ENCODE measurements at regions not wholly inside any gene's neighbourhood (a gene's known extent, or its start where the extent isn't known, plus 50 kb on each side); places are given as distances from the start of the nearest gene placed in this dataset.

GRCh38 chr12:126431767-126432166 is 1366.5 kb downstream of the AACS start:
- Histone ChIP-seq H2BK120ac (ENCODE audit: low read depth, low read length) (no peak overlapping the region), H3K79me1 (ENCODE audit: low read depth, low read length) (no peaks in the 10 kb centered on the region), H3K4ac (ENCODE audit: low read length) (no peak overlapping the region), H2AK5ac (ENCODE audit: low read depth, low read length) (no peak overlapping the region), H2AFZ (ENCODE audit: low read length) (no peak overlapping the region), H2BK15ac (ENCODE audit: low read length) (no peak overlapping the region), H3K27me3 (ENCODE audit: control insufficient read depth in 3 of 3, insufficient read depth in 3 of 3, low read depth in 1 of 3, low read length in 3 of 3) (no peaks in the 10 kb centered on the region), H4K91ac (ENCODE audit: low read depth, low read length, poor library complexity) (no peak overlapping the region), H4K8ac (ENCODE audit: low read depth, low read length) (no peak overlapping the region), H3K18ac (ENCODE audit: low read length) (no peak overlapping the region), H3K36me3 (replicated peaks in 1 of 2; ENCODE audit: control insufficient read depth in 2 of 2, insufficient read depth in 2 of 2, low read length in 2 of 2) (no peaks in the 10 kb centered on the region), H3K23ac (ENCODE audit: low read depth, low read length, poor library complexity) (no peak overlapping the region), H3K4me1 (ENCODE audit: control insufficient read depth in 2 of 2, insufficient read depth in 1 of 2, low read depth in 1 of 2, low read length in 2 of 2) (peaks cover 0 to 5% of the 10 kb centered on the region in 2 donors), H2BK5ac (ENCODE audit: low read length) (no peak overlapping the region), H3K4me2 (ENCODE audit: insufficient read depth, low read length, poor library complexity, severe bottlenecking) (no peak overlapping the region), H3K27ac (replicated peaks; ENCODE audit: low read length) (no peak overlapping the region), H3K9ac (ENCODE audit: low read depth, low read length, poor library complexity) (no peak overlapping the region), H2BK12ac (ENCODE audit: low read length) (no peak overlapping the region), H3K14ac (ENCODE audit: low read length) (no peak overlapping the region), H3K9me3 (replicated peaks in 1 of 2; ENCODE audit: control insufficient read depth in 2 of 2, insufficient read depth in 1 of 2, low read depth in 1 of 2, low read length in 2 of 2) (peaks cover 0 to 1% of the 10 kb centered on the region in 2 donors), H3K4me3 (ENCODE audit: low read length in 2 of 2) (no peak overlapping the region)
- WGBS, 2 donors (ENCODE audit: extremely low coverage in 2 of 2, insufficient read length in 2 of 2, insufficient replicate concordance in 1 of 2), result no CpG with 5 or more reads among the region's 6 CpGs
- DNase-seq (ENCODE audit: low spot score), result no peak

GRCh38 chr12:126432780-126433179 is 1367.5 kb downstream of the AACS start:
- Histone ChIP-seq H3K14ac (ENCODE audit: low read length) (no peak overlapping the region), H3K4me3 (ENCODE audit: low read length in 2 of 2) (no peak overlapping the region), H3K9me3 (replicated peaks in 1 of 2; ENCODE audit: control insufficient read depth in 2 of 2, insufficient read depth in 1 of 2, low read depth in 1 of 2, low read length in 2 of 2) (peaks cover 0 to 1% of the 10 kb centered on the region in 2 donors), H2AFZ (ENCODE audit: low read length) (no peak overlapping the region), H3K36me3 (replicated peaks in 1 of 2; ENCODE audit: control insufficient read depth in 2 of 2, insufficient read depth in 2 of 2, low read length in 2 of 2) (no peaks in the 10 kb centered on the region), H3K23ac (ENCODE audit: low read depth, low read length, poor library complexity) (no peak overlapping the region), H2BK5ac (ENCODE audit: low read length) (no peak overlapping the region), H3K27me3 (ENCODE audit: control insufficient read depth in 3 of 3, insufficient read depth in 3 of 3, low read depth in 1 of 3, low read length in 3 of 3) (no peaks in the 10 kb centered on the region), H2AK5ac (ENCODE audit: low read depth, low read length) (no peak overlapping the region), H3K18ac (ENCODE audit: low read length) (no peak overlapping the region), H2BK120ac (ENCODE audit: low read depth, low read length) (no peak overlapping the region), H4K91ac (ENCODE audit: low read depth, low read length, poor library complexity) (no peak overlapping the region), H3K4me1 (ENCODE audit: control insufficient read depth in 2 of 2, insufficient read depth in 1 of 2, low read depth in 1 of 2, low read length in 2 of 2) (peaks cover 0 to 5% of the 10 kb centered on the region in 2 donors), H2BK15ac (ENCODE audit: low read length) (no peak overlapping the region), H4K8ac (ENCODE audit: low read depth, low read length) (no peak overlapping the region), H3K4me2 (ENCODE audit: insufficient read depth, low read length, poor library complexity, severe bottlenecking) (no peak overlapping the region), H3K9ac (ENCODE audit: low read depth, low read length, poor library complexity) (no peak overlapping the region), H3K4ac (ENCODE audit: low read length) (no peak overlapping the region), H3K27ac (replicated peaks; ENCODE audit: low read length) (no peak overlapping the region), H2BK12ac (ENCODE audit: low read length) (no peak overlapping the region), H3K79me1 (ENCODE audit: low read depth, low read length) (no peaks in the 10 kb centered on the region)
- no CpG with 5 or more reads among the region's 1 CpG for WGBS, 2 donors (ENCODE audit: extremely low coverage in 2 of 2, insufficient read length in 2 of 2, insufficient replicate concordance in 1 of 2)
- DNase-seq (ENCODE audit: low spot score), result no peak

GRCh38 chr12:126434412-126434985 is 1369.3 kb downstream of the AACS start:
- Histone ChIP-seq H3K79me1 (ENCODE audit: low read depth, low read length) (no peaks in the 10 kb centered on the region), H3K23ac (ENCODE audit: low read depth, low read length, poor library complexity) (no peak overlapping the region), H2BK12ac (ENCODE audit: low read length) (no peak overlapping the region), H3K4me1 (ENCODE audit: control insufficient read depth in 2 of 2, insufficient read depth in 1 of 2, low read depth in 1 of 2, low read length in 2 of 2) (peaks cover 0 to 5% of the 10 kb centered on the region in 2 donors), H2BK15ac (ENCODE audit: low read length) (no peak overlapping the region), H3K36me3 (replicated peaks in 1 of 2; ENCODE audit: control insufficient read depth in 2 of 2, insufficient read depth in 2 of 2, low read length in 2 of 2) (no peaks in the 10 kb centered on the region), H3K18ac (ENCODE audit: low read length) (peak overlapping the region; percentile 67), H2AFZ (ENCODE audit: low read length) (no peak overlapping the region), H3K9me3 (replicated peaks in 1 of 2; ENCODE audit: control insufficient read depth in 2 of 2, insufficient read depth in 1 of 2, low read depth in 1 of 2, low read length in 2 of 2) (peaks cover 0 to 1% of the 10 kb centered on the region in 2 donors), H3K9ac (ENCODE audit: low read depth, low read length, poor library complexity) (no peak overlapping the region), H3K27ac (replicated peaks; ENCODE audit: low read length) (no peak overlapping the region), H4K8ac (ENCODE audit: low read depth, low read length) (no peak overlapping the region), H3K4me3 (ENCODE audit: low read length in 2 of 2) (no peak overlapping the region), H2BK120ac (ENCODE audit: low read depth, low read length) (no peak overlapping the region), H2BK5ac (ENCODE audit: low read length) (no peak overlapping the region), H3K4ac (ENCODE audit: low read length) (no peak overlapping the region), H3K27me3 (ENCODE audit: control insufficient read depth in 3 of 3, insufficient read depth in 3 of 3, low read depth in 1 of 3, low read length in 3 of 3) (no peaks in the 10 kb centered on the region), H3K4me2 (ENCODE audit: insufficient read depth, low read length, poor library complexity, severe bottlenecking) (no peak overlapping the region), H3K14ac (ENCODE audit: low read length) (no peak overlapping the region), H4K91ac (ENCODE audit: low read depth, low read length, poor library complexity) (no peak overlapping the region), H2AK5ac (ENCODE audit: low read depth, low read length) (no peak overlapping the region)
- no CpG with 5 or more reads among the region's 5 CpGs for WGBS, 2 donors (ENCODE audit: extremely low coverage in 2 of 2, insufficient read length in 2 of 2, insufficient replicate concordance in 1 of 2)
- DNase-seq (ENCODE audit: low spot score), result no peak

DNA sequence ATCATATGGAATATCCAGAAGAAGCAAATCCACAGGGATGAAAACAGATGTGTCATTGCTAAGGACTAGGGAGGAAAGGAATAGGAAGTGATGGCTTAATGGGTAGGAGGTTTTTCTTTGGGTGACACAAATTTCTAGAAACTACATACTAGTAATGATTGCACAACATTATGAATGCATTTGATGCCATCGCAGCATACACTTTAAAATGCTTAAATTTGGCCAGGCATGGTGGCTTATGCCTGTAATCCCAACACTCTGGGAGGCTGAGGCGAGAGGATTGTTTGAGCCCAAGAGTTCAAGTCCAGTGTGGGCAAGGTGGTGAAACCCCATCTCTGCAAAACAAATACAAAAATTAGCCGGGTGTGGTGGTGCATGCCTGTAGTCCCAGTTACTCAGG is 1370.8 kb downstream of the AACS start:
- H2BK12ac ChIP-seq (ENCODE audit: low read length), result no peak overlapping the region
- no peak overlapping the region for H2BK120ac ChIP-seq (ENCODE audit: low read depth, low read length)
- H3K36me3 ChIP-seq (replicated peaks in 1 of 2; ENCODE audit: control insufficient read depth in 2 of 2, insufficient read depth in 2 of 2, low read length in 2 of 2), result no peaks in the 10 kb centered on the region
- H4K91ac ChIP-seq (ENCODE audit: low read depth, low read length, poor library complexity), result no peak overlapping the region
- H3K9me3 ChIP-seq (replicated peaks in 1 of 2; ENCODE audit: control insufficient read depth in 2 of 2, insufficient read depth in 1 of 2, low read depth in 1 of 2, low read length in 2 of 2), result peaks cover 0 to 1% of the 10 kb centered on the region in 2 donors
- no peaks in the 10 kb centered on the region for H3K79me1 ChIP-seq (ENCODE audit: low read depth, low read length)
- peaks cover 0 to 5% of the 10 kb centered on the region in 2 donors for H3K4me1 ChIP-seq (ENCODE audit: control insufficient read depth in 2 of 2, insufficient read depth in 1 of 2, low read depth in 1 of 2, low read length in 2 of 2)
- H2BK5ac ChIP-seq (ENCODE audit: low read length), result no peak overlapping the region
- no peak overlapping the region for H3K18ac ChIP-seq (ENCODE audit: low read length)
- no CpG with 5 or more reads among the region's 3 CpGs for WGBS, 2 donors (ENCODE audit: extremely low coverage in 2 of 2, insufficient read length in 2 of 2, insufficient replicate concordance in 1 of 2)
- no peak overlapping the region for H2AK5ac ChIP-seq (ENCODE audit: low read depth, low read length)
- H3K14ac ChIP-seq (ENCODE audit: low read length), result no peak overlapping the region
- no peak overlapping the region for H3K4me2 ChIP-seq (ENCODE audit: insufficient read depth, low read length, poor library complexity, severe bottlenecking)
- H3K23ac ChIP-seq (ENCODE audit: low read depth, low read length, poor library complexity), result no peak overlapping the region
- H3K9ac ChIP-seq (ENCODE audit: low read depth, low read length, poor library complexity), result no peak overlapping the region
- DNase-seq (ENCODE audit: low spot score), result no peak
- H2AFZ ChIP-seq (ENCODE audit: low read length), result no peak overlapping the region
- no peak overlapping the region for H3K4ac ChIP-seq (ENCODE audit: low read length)
- H3K4me3 ChIP-seq (ENCODE audit: low read length in 2 of 2), result no peak overlapping the region
- no peak overlapping the region for H4K8ac ChIP-seq (ENCODE audit: low read depth, low read length)
- H3K27me3 ChIP-seq (ENCODE audit: control insufficient read depth in 3 of 3, insufficient read depth in 3 of 3, low read depth in 1 of 3, low read length in 3 of 3), result no peaks in the 10 kb centered on the region
- H2BK15ac ChIP-seq (ENCODE audit: low read length), result no peak overlapping the region
- H3K27ac ChIP-seq (replicated peaks; ENCODE audit: low read length), result no peak overlapping the region
